Esophagus muscularis mucosa (tissue), 4 donors: ENCODE measurements at regions not wholly inside any gene's neighbourhood (a gene's known extent, or its start where the extent isn't known, plus 50 kb on each side); places are given as distances from the start of the nearest gene placed in this dataset.

Source experiments
- DNase-seq: peaks from one replicate; pipeline ENCODE4 v3.0.0-alpha.2; 2017; ENCODE audit errors: extremely low spot score
- H3K27ac ChIP-seq, 4 donors: fragments of 200-600 bp; sonication (generic); replicated peaks in 1 of 4; 1 replicate in 3 of 4; 2 replicates in 1 of 4; pipeline ENCODE4 v1.5.1; 2016 to 2019; ENCODE audit warnings: mild to moderate bottlenecking in 1 of 4
- H3K27me3 ChIP-seq, 4 donors: fragments of 200-600 bp; sonication (generic); one replicate each; pipeline versions ENCODE4 v1.5.1 to v1.6.0; 2016 to 2019
- H3K36me3 ChIP-seq, 4 donors: fragments of 200-600 bp; sonication (generic); one replicate each; pipeline ENCODE4 v1.5.1; 2016 to 2019
- H3K4me1 ChIP-seq, 4 donors: fragments of 200-600 bp; sonication (generic); one replicate each; pipeline ENCODE4 v1.5.1; 2016 to 2019
- H3K4me3 ChIP-seq, 4 donors: fragments of 200-600 bp; sonication (generic); 1 replicate in 2 of 4; 2 replicates in 2 of 4; pipeline ENCODE4 v1.5.1; 2016 to 2019; ENCODE audit warnings: mild to moderate bottlenecking in 4 of 4, moderate library complexity in 1 of 4
- H3K9me3 ChIP-seq, 4 donors: fragments of 200-600 bp; sonication (generic); 1 replicate in 3 of 4; 2 replicates in 1 of 4; pipeline ENCODE4 v1.5.1; 2016 to 2019
- EP300 ChIP-seq: sonication (generic); formaldehyde crosslinking; IDR thresholded peaks from one replicate; pipeline ENCODE4 v1.6.1; 2017; ENCODE audit warnings: antibody characterized with exemption
- POLR2A ChIP-seq: fragments of 450-650 bp; IDR thresholded peaks from one replicate; pipeline ENCODE4 v1.6.1; 2017; ENCODE audit warnings: antibody characterized with exemption, moderate library complexity, mild to moderate bottlenecking, low read depth
- POLR2AphosphoS5 ChIP-seq, 2 donors: sonication (generic); formaldehyde crosslinking; IDR thresholded peaks; one replicate each; pipeline ENCODE4 v1.6.1; 2017; ENCODE audit warnings: antibody characterized with exemption in 2 of 2
- WGBS: methylation state at CpG from one replicate; pipeline ENCODE4 v1.1.5; 2018; 5-methylcytosine and 5-hydroxymethylcytosine counted together
- intact Hi-C: fragments of 100-400 bp; cut with DNase I; formaldehyde crosslinking; loops from one replicate; pipeline ENCODE4 v1.15.1; 2023
- TF ChIP-seq, protein P1 (sequence below), 3 experiments: fragments of 200-600 bp in 2 of 3; fragments of 450-650 bp in 1 of 3; sonication (generic) in 2 of 3; IDR thresholded peaks; one replicate each; pipeline ENCODE4 v1.5.1; 2017 to 2019; ENCODE audit warnings: antibody characterized with exemption in 3 of 3, mild to moderate bottlenecking in 2 of 3, moderate library complexity in 1 of 3

DNA sequence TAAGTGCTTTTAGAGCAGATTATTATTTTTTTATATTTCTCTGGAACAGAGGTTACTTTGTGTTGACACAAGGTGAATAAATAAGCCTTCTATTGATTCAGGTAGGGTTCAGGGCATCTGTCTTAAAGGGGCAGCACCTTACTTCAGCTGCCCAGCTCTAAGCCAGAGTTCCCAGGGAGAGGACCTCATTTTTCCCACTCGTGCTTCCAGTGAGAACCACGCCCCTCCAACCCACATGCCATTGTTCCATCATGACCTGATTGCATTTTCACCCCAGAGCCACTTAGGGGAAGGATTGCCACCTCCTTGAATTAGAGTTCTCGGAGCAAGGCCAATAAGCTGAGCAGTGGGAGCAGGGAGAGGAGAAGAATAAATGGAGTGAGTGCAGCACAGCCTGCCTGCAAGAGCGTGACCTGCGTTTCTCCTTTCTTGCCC, 104.3 kb upstream of the FRY start:
- TF ChIP-seq POLR2AphosphoS5 (IDR thresholded peaks at IDR 0.05) (no peak), EP300 (no peak), POLR2A (no peak)
- no peaks in the 10 kb centered on the region for H3K36me3 ChIP-seq
- DNase-seq = no peak
- 86% methylated on average over 5 of the region's 5 CpGs for WGBS
- H3K27me3 ChIP-seq = no peaks in the 10 kb centered on the region
- no peak overlapping the region for H3K27ac ChIP-seq
- peaks cover 0 to 21% (median 0%) of the 10 kb centered on the region in 4 donors for H3K4me1 ChIP-seq
- H3K9me3 ChIP-seq = no peaks in the 10 kb centered on the region
- intact Hi-C loops = no loop called here
- H3K4me3 ChIP-seq = no peak overlapping the region

DNA sequence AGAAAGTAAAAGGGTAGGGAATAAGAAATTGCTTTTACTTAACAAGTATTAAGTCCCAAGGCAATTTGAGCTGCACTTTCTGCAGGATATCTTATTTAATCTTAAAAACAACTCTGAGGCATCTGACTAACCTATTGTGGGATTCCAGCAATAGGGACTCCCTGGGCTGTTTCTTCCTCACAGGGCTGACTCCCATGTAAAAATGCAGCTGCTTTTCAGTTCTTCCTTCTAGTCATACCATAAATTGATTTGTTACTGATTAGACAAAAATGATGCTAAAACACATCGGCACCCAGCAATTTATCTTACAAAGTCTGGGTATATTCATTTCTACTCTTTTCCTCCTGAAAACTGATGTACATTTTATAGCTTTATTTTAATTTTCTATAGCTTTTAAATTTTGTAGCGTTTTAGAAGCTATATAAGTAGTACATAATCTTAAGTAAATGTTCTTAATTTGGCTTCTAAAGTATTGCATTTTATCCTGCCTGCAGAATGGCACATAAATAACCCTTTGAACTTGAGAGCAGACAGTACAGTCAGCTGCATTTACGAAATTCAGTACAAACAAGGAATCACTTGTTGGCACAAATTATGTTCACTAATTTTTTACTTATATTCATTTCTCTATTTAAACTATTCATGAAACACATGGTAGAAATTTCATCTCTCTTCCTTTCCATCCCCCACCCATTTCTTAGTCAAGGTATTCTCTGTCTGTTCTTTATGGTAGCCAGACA, 102.4 kb upstream of the FRY start:
- Histone ChIP-seq H3K27me3 (no peaks in the 10 kb centered on the region), H3K27ac (no peak overlapping the region), H3K4me1 (peaks cover 0 to 21% (median 0%) of the 10 kb centered on the region in 4 donors), H3K9me3 (no peaks in the 10 kb centered on the region), H3K4me3 (no peak overlapping the region), H3K36me3 (no peaks in the 10 kb centered on the region)
- intact Hi-C loops = no loop called here
- TF ChIP-seq POLR2A = no peak
- no peak for TF ChIP-seq EP300
- no peak for TF ChIP-seq POLR2AphosphoS5 (IDR thresholded peaks at IDR 0.05)
- no peak for DNase-seq
- 87% methylated on average over 3 of the region's 3 CpGs for WGBS

DNA sequence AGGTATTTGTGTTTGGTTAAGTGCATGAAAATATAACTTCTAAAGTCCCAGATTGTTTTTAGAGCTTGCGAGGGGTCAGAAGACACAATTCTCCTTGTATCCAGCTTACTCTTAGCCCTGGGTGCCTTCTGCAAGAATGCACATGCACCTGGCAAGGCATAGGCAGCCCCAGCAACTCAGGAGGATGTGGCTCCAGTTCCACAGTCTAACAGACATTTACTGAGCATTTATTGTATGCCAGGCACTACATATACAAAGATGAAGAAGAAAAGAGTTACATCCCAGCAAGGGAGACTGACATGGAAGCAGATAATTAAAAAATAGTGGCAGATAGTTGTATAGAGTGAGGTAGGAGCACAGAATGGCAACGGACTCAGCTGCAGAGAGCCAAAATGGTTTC, 101.1 kb upstream of the FRY start:
- Histone ChIP-seq H3K4me3 (no peak overlapping the region), H3K27me3 (no peaks in the 10 kb centered on the region), H3K4me1 (peaks cover 0 to 18% (median 0%) of the 10 kb centered on the region in 4 donors), H3K27ac (no peak overlapping the region), H3K9me3 (no peaks in the 10 kb centered on the region), H3K36me3 (no peaks in the 10 kb centered on the region)
- TF ChIP-seq POLR2A (no peak), EP300 (no peak), POLR2AphosphoS5 (IDR thresholded peaks at IDR 0.05) (no peak)
- TF ChIP-seq, protein P1, sequence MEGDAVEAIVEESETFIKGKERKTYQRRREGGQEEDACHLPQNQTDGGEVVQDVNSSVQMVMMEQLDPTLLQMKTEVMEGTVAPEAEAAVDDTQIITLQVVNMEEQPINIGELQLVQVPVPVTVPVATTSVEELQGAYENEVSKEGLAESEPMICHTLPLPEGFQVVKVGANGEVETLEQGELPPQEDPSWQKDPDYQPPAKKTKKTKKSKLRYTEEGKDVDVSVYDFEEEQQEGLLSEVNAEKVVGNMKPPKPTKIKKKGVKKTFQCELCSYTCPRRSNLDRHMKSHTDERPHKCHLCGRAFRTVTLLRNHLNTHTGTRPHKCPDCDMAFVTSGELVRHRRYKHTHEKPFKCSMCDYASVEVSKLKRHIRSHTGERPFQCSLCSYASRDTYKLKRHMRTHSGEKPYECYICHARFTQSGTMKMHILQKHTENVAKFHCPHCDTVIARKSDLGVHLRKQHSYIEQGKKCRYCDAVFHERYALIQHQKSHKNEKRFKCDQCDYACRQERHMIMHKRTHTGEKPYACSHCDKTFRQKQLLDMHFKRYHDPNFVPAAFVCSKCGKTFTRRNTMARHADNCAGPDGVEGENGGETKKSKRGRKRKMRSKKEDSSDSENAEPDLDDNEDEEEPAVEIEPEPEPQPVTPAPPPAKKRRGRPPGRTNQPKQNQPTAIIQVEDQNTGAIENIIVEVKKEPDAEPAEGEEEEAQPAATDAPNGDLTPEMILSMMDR (IDR thresholded peaks at IDR 0.05) = no peak
- 90% methylated on average over 2 of the region's 2 CpGs for WGBS
- intact Hi-C loops = no loop called here
- no peak for DNase-seq

DNA sequence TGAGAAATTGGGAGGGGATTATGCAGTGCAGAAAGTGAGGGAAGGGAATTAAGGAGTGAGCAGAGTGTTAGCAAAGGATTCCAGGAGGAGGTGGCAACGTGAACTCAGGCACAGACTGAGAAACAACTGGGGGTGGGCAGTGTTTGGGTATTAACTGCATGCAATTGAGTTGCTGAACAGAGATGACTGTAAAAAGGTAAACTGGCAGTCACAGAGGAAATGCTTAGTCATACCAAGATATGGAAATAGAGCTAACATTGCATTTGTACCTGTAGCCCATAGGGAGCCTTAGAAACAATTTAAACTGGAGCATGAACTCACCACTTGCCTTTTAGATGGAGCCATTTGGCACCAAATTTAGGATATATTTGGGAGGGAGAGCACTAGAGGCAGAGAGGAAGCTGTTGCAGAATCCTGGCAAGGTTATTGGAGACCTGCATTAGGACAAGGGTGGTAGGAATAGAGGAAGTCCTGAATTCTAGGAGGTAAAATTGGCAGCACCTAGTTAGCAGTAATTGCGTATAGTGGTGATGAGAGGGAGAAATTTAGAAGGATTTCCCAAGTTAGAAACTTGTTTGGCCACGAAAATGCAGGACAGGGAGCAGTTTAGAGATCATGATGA, 100.6 kb upstream of the FRY start:
- peaks cover 0 to 18% (median 0%) of the 10 kb centered on the region in 4 donors for H3K4me1 ChIP-seq
- intact Hi-C loops = no loop called here
- H3K36me3 ChIP-seq = no peaks in the 10 kb centered on the region
- 78% methylated on average over 3 of the region's 3 CpGs for WGBS
- H3K4me3 ChIP-seq = no peak overlapping the region
- TF ChIP-seq, protein P1 (IDR thresholded peaks at IDR 0.05) = no peak
- TF ChIP-seq EP300 (no peak), POLR2AphosphoS5 (IDR thresholded peaks at IDR 0.05) (no peak), POLR2A (no peak)
- no peaks in the 10 kb centered on the region for H3K9me3 ChIP-seq
- no peak for DNase-seq
- H3K27ac ChIP-seq = no peak overlapping the region
- no peaks in the 10 kb centered on the region for H3K27me3 ChIP-seq

DNA sequence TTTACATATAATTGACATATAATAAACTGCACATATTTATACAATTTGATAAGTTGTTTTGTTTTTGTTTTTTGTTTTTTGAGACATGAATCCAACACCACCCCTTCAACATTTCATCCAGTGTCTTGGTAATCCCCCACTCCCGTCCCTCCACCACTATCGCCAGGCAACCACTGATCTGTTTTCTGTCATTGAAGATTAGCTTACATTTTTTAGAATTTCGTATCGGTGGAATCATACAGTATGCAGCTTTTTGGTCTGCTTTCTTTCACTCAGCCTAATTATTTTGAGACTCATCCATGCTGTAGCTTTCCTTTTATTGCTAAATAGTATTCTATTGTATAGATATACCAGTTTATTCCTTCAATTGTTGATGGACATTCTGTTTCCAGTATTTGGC, 94.1 kb upstream of the FRY start:
- H3K4me1 ChIP-seq = no peaks in the 10 kb centered on the region
- no peaks in the 10 kb centered on the region for H3K9me3 ChIP-seq
- H3K4me3 ChIP-seq = no peak overlapping the region
- TF ChIP-seq, protein P1 (IDR thresholded peaks at IDR 0.05) = no peak
- no peak for TF ChIP-seq POLR2AphosphoS5 (IDR thresholded peaks at IDR 0.05)
- no peak for TF ChIP-seq POLR2A
- TF ChIP-seq EP300 = no peak
- H3K27ac ChIP-seq = no peak overlapping the region
- DNase-seq = no peak
- H3K27me3 ChIP-seq = no peaks in the 10 kb centered on the region
- H3K36me3 ChIP-seq = no peaks in the 10 kb centered on the region
- intact Hi-C loops = no loop called here
- WGBS = 63% methylated on average over 4 of the region's 4 CpGs
